WTC11 (cell line): ENCODE measurements at regions not wholly inside any gene's neighbourhood (a gene's known extent, or its start where the extent isn't known, plus 50 kb on each side); places are given as distances from the start of the nearest gene placed in this dataset.

Experiments used
- ATAC-seq: fragments of 200-7000 bp; cut with Tn5 transposase; 2 replicates; pipeline ENCODE4 v1.10.0; 2021; ENCODE audit warnings: mild to moderate bottlenecking, moderate library complexity
- CTCF ChIA-PET: fragments of 300-600 bp; sonication (Branson Sonifier 250); formaldehyde crosslinking; loops from one replicate; lab custom pipeline; 2021; ENCODE audit warnings: antibody characterized with exemption; lab: Charles Lee
- POLR2A ChIA-PET: fragments of 350-600 bp; sonication (Branson Sonifier 250); formaldehyde crosslinking; loops from one replicate; lab custom pipeline; 2021; ENCODE audit warnings: antibody characterized with exemption; lab: Charles Lee
- DNase-seq: peaks from one replicate; pipeline ENCODE4 v3.0.0; 2021; ENCODE audit warnings: low spot score
- H3K27ac Mint-ChIP-seq: 2 replicates; pipeline ENCODE4 v1.8.0; 2021; ENCODE audit warnings: mixed read lengths
- H3K27me3 Mint-ChIP-seq: 2 replicates; pipeline ENCODE4 v1.8.0; 2021; ENCODE audit warnings: low read depth, mild to moderate bottlenecking, moderate library complexity, mixed read lengths
- H3K36me3 Mint-ChIP-seq: 2 replicates; pipeline ENCODE4 v1.8.0; 2021; ENCODE audit warnings: mixed read lengths
- H3K4me1 Mint-ChIP-seq: 2 replicates; pipeline ENCODE4 v1.8.0; 2022; ENCODE audit warnings: mixed read lengths
- H3K4me3 Mint-ChIP-seq: 2 replicates; pipeline ENCODE4 v1.8.0; 2021; ENCODE audit warnings: mild to moderate bottlenecking, moderate library complexity, mixed read lengths
- H3K9me3 Mint-ChIP-seq: 2 replicates; pipeline ENCODE4 v1.8.0; 2021; ENCODE audit warnings: mixed read lengths
- ATF1 ChIP-seq: sonication (generic); formaldehyde crosslinking; IDR thresholded peaks from 2 replicates; pipeline ENCODE4 v1.8.1; 2023; ENCODE audit warnings: mild to moderate bottlenecking, moderate library complexity, missing genetic modification reagents
- CREB1 ChIP-seq: sonication (generic); formaldehyde crosslinking; IDR thresholded peaks from 2 replicates; pipeline ENCODE4 v1.8.0; 2023; ENCODE audit warnings: mild to moderate bottlenecking, missing genetic modification reagents
- FOXK1 ChIP-seq: sonication (generic); formaldehyde crosslinking; IDR thresholded peaks from 2 replicates; pipeline ENCODE4 v1.8.0; 2022; ENCODE audit warnings: mild to moderate bottlenecking, moderate library complexity, missing genetic modification reagents
- GABPB1 ChIP-seq: sonication (generic); formaldehyde crosslinking; IDR thresholded peaks from 2 replicates; pipeline ENCODE4 v1.8.1; 2023; ENCODE audit warnings: mild to moderate bottlenecking, missing genetic modification reagents
- GRHL2 ChIP-seq: fragments of 250-450 bp; sonication (Bioruptor Pico); IDR thresholded peaks from 2 replicates; pipeline ENCODE4 v1.8.0; 2022; ENCODE audit warnings: mild to moderate bottlenecking, moderate library complexity; ENCODE audit not compliant: insufficient replicate concordance, severe bottlenecking
- HMGA2 ChIP-seq: fragments of 250-450 bp; sonication (Bioruptor Pico); IDR thresholded peaks from 2 replicates; pipeline ENCODE4 v1.4.0; 2021; ENCODE audit warnings: mild to moderate bottlenecking, moderate library complexity
- IRF2 ChIP-seq: sonication (generic); formaldehyde crosslinking; IDR thresholded peaks from 2 replicates; pipeline ENCODE4 v1.8.0; 2022; ENCODE audit warnings: low read depth, missing genetic modification reagents, borderline replicate concordance
- MXD4 ChIP-seq: fragments of 250-450 bp; sonication (Bioruptor Pico); IDR thresholded peaks from 2 replicates; pipeline ENCODE4 v1.8.0; 2021; ENCODE audit warnings: mild to moderate bottlenecking, moderate library complexity, borderline replicate concordance
- MYBL2 ChIP-seq: sonication (generic); formaldehyde crosslinking; IDR thresholded peaks from 2 replicates; pipeline ENCODE4 v1.8.1; 2023; ENCODE audit warnings: mild to moderate bottlenecking, moderate library complexity, missing genetic modification reagents
- NFATC4 ChIP-seq: fragments of 250-450 bp; sonication (Bioruptor Pico); IDR thresholded peaks from 2 replicates; pipeline ENCODE4 v1.9.0; 2021; ENCODE audit warnings: mild to moderate bottlenecking
- NR1H2 ChIP-seq: sonication (generic); formaldehyde crosslinking; IDR thresholded peaks from 2 replicates; pipeline ENCODE4 v1.9.0; 2021; ENCODE audit warnings: mild to moderate bottlenecking, moderate library complexity, missing genetic modification reagents
- RORB ChIP-seq: fragments of 250-450 bp; sonication (Bioruptor Pico); IDR thresholded peaks from 2 replicates; pipeline ENCODE4 v1.9.0; 2021; ENCODE audit warnings: mild to moderate bottlenecking
- SMAD3 ChIP-seq: sonication (generic); formaldehyde crosslinking; IDR thresholded peaks from 2 replicates; pipeline ENCODE4 v1.8.0; 2022; ENCODE audit warnings: missing genetic modification reagents, mild to moderate bottlenecking, borderline replicate concordance
- SMAD4 ChIP-seq: sonication (generic); formaldehyde crosslinking; IDR thresholded peaks from 2 replicates; pipeline ENCODE4 v1.8.0; 2022; ENCODE audit warnings: mild to moderate bottlenecking, missing genetic modification reagents
- SOX15 ChIP-seq: fragments of 250-450 bp; sonication (Bioruptor Pico); IDR thresholded peaks from 2 replicates; pipeline ENCODE4 v1.9.0; 2021; ENCODE audit warnings: mild to moderate bottlenecking
- SP1 ChIP-seq: sonication (generic); formaldehyde crosslinking; conservative IDR thresholded peaks from 2 replicates; pipeline ENCODE4 v1.8.1; 2022; ENCODE audit warnings: missing genetic modification reagents
- TEAD4 ChIP-seq: sonication (generic); formaldehyde crosslinking; IDR thresholded peaks from 2 replicates; pipeline ENCODE4 v1.8.0; 2022; ENCODE audit warnings: mild to moderate bottlenecking, missing genetic modification reagents
- ZNF219 ChIP-seq: sonication (generic); formaldehyde crosslinking; IDR thresholded peaks from 2 replicates; pipeline ENCODE4 v1.8.0; 2023; ENCODE audit warnings: missing genetic modification reagents, mild to moderate bottlenecking, borderline replicate concordance
- ZNF317 ChIP-seq: sonication (generic); formaldehyde crosslinking; IDR thresholded peaks from 2 replicates; pipeline ENCODE4 v1.8.1; 2023; ENCODE audit warnings: low read depth, mild to moderate bottlenecking, moderate library complexity, missing genetic modification reagents, borderline replicate concordance
- ZNF396 ChIP-seq: fragments of 250-450 bp; sonication (Bioruptor Pico); IDR thresholded peaks from 2 replicates; pipeline ENCODE4 v1.8.0; 2021; ENCODE audit warnings: mild to moderate bottlenecking, moderate library complexity, borderline replicate concordance
- TF ChIP-seq, protein P1 (sequence below): fragments of 250-450 bp; sonication (Bioruptor Pico); IDR thresholded peaks from 2 replicates; pipeline ENCODE4 v1.9.0; 2021; ENCODE audit warnings: moderate library complexity, mild to moderate bottlenecking, inconsistent platforms, borderline replicate concordance
- TF ChIP-seq, protein P2 (sequence below): sonication (generic); formaldehyde crosslinking; IDR thresholded peaks from 2 replicates; pipeline ENCODE4 v1.8.1; 2023; ENCODE audit warnings: mild to moderate bottlenecking, missing genetic modification reagents, moderate library complexity
- TF ChIP-seq, protein P3 (sequence below): fragments of 250-450 bp; sonication (Bioruptor Pico); IDR thresholded peaks from 2 replicates; pipeline ENCODE4 v1.9.0; 2021; ENCODE audit warnings: mild to moderate bottlenecking
- TF ChIP-seq, protein P4 (sequence below): sonication (generic); formaldehyde crosslinking; conservative IDR thresholded peaks from 2 replicates; pipeline ENCODE4 v1.8.1; 2023; ENCODE audit warnings: mild to moderate bottlenecking, low read depth, missing genetic modification reagents, moderate library complexity
- TF ChIP-seq, protein P5 (sequence below): fragments of 250-450 bp; sonication (Bioruptor Pico); IDR thresholded peaks from 2 replicates; pipeline ENCODE4 v2.1.2; 2022; ENCODE audit warnings: mild to moderate bottlenecking, moderate library complexity
- TF ChIP-seq, protein P6 (sequence below): fragments of 200-600 bp; IDR thresholded peaks from 2 replicates; pipeline ENCODE4 v1.8.0; 2022; ENCODE audit warnings: antibody characterized with exemption
- TF ChIP-seq, protein P7 (sequence below): sonication (generic); formaldehyde crosslinking; IDR thresholded peaks from 2 replicates; pipeline ENCODE4 v1.8.1; 2022; ENCODE audit warnings: mild to moderate bottlenecking, missing genetic modification reagents, moderate library complexity, borderline replicate concordance

DNA sequence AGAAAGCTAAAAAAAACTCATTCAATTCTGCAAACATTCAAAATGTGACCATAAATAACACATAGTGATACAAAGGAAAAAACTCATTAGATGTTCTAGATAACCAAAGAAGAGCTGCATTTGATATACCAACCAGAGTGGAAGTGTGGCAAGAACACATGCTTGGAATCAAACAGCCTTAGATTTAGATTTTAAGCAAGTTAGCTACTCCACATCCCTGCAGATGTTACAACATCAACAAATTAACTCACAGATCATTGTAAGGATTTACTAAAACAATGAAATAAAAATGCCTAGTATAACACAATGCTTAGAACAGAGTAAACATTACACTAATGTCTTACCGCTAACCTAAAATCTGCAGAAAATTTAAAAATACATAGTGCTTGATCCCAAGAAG lies 114.0 kb upstream of the AKIP1 start:
- ChIA-PET CTCF (interaction anchor here (1.2 kb wide), 1 partner anchor 17 kb away, joined by 5 read pairs; no protein-coding TSS in a partner anchor), POLR2A (no interaction called here)
- TF ChIP-seq NR1H2 (CRISPR knock-in tag) = no peak
- TF ChIP-seq NFATC4 = no peak
- TF ChIP-seq TEAD4 (CRISPR knock-in tag) = no peak
- TF ChIP-seq SMAD4 (CRISPR knock-in tag) = no peak
- TF ChIP-seq, protein P1, sequence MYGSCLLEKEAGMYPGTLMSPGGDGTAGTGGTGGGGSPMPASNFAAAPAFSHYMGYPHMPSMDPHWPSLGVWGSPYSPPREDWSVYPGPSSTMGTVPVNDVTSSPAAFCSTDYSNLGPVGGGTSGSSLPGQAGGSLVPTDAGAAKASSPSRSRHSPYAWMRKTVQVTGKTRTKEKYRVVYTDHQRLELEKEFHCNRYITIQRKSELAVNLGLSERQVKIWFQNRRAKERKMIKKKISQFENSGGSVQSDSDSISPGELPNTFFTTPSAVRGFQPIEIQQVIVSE = no peak
- no peak for TF ChIP-seq FOXK1
- TF ChIP-seq ZNF219 (CRISPR knock-in tag) = no peak
- TF ChIP-seq MYBL2 = no peak
- TF ChIP-seq IRF2 (CRISPR knock-in tag) = no peak
- no peak for TF ChIP-seq HMGA2 (CRISPR knock-in tag)
- no peak for TF ChIP-seq GABPB1 (CRISPR knock-in tag)
- TF ChIP-seq, protein P2, sequence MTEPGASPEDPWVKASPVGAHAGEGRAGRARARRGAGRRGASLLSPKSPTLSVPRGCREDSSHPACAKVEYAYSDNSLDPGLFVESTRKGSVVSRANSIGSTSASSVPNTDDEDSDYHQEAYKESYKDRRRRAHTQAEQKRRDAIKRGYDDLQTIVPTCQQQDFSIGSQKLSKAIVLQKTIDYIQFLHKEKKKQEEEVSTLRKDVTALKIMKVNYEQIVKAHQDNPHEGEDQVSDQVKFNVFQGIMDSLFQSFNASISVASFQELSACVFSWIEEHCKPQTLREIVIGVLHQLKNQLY (CRISPR knock-in tag) = no peak
- no peak for TF ChIP-seq ZNF317 (CRISPR knock-in tag)
- no peak for TF ChIP-seq SP1
- no peak for TF ChIP-seq RORB
- TF ChIP-seq, protein P3, sequence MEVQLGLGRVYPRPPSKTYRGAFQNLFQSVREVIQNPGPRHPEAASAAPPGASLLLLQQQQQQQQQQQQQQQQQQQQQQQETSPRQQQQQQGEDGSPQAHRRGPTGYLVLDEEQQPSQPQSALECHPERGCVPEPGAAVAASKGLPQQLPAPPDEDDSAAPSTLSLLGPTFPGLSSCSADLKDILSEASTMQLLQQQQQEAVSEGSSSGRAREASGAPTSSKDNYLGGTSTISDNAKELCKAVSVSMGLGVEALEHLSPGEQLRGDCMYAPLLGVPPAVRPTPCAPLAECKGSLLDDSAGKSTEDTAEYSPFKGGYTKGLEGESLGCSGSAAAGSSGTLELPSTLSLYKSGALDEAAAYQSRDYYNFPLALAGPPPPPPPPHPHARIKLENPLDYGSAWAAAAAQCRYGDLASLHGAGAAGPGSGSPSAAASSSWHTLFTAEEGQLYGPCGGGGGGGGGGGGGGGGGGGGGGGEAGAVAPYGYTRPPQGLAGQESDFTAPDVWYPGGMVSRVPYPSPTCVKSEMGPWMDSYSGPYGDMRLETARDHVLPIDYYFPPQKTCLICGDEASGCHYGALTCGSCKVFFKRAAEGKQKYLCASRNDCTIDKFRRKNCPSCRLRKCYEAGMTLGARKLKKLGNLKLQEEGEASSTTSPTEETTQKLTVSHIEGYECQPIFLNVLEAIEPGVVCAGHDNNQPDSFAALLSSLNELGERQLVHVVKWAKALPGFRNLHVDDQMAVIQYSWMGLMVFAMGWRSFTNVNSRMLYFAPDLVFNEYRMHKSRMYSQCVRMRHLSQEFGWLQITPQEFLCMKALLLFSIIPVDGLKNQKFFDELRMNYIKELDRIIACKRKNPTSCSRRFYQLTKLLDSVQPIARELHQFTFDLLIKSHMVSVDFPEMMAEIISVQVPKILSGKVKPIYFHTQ = no peak
- TF ChIP-seq GRHL2 (CRISPR knock-in tag) = no peak

DNA sequence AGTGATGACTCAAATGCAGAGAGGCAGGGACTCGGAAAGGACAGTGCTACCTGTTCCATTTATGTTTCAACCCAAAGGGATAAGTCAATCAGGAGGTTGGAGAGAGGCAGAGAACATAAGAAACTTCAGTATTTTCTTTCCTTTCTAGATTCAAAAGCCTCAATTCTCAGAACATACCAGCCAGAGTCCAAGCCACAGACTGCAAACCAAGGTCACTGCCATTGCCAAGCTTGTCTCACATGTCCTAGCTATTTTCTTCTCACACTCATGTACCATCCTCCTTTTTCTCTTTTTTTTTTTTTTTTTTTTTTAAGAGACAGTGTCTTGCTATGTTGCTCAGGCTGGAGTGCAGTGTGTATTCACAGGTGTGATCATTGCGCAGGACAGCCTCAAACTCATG lies 111.7 kb upstream of the AKIP1 start:
- ChIA-PET CTCF (interaction anchor here (0.6 to 2.7 kb wide), 5 partner anchors 10 to 144 kb away, joined by 3 to 9 read pairs (median 4); a partner anchor contains a TSS), POLR2A (no interaction called here)
- ATAC-seq = no peak
- H3K27ac Mint-ChIP-seq = no peak overlapping the region
- no peak overlapping the region for H3K4me3 Mint-ChIP-seq
- DNase-seq = no peak
- H3K27me3 Mint-ChIP-seq = no peaks in the 10 kb centered on the region
- no peaks in the 10 kb centered on the region for H3K36me3 Mint-ChIP-seq
- peaks cover 8% of the 10 kb centered on the region for H3K4me1 Mint-ChIP-seq
- H3K9me3 Mint-ChIP-seq = no peaks in the 10 kb centered on the region
- TF ChIP-seq ZNF396 (CRISPR knock-in tag) = no peak
- TF ChIP-seq, protein P4, sequence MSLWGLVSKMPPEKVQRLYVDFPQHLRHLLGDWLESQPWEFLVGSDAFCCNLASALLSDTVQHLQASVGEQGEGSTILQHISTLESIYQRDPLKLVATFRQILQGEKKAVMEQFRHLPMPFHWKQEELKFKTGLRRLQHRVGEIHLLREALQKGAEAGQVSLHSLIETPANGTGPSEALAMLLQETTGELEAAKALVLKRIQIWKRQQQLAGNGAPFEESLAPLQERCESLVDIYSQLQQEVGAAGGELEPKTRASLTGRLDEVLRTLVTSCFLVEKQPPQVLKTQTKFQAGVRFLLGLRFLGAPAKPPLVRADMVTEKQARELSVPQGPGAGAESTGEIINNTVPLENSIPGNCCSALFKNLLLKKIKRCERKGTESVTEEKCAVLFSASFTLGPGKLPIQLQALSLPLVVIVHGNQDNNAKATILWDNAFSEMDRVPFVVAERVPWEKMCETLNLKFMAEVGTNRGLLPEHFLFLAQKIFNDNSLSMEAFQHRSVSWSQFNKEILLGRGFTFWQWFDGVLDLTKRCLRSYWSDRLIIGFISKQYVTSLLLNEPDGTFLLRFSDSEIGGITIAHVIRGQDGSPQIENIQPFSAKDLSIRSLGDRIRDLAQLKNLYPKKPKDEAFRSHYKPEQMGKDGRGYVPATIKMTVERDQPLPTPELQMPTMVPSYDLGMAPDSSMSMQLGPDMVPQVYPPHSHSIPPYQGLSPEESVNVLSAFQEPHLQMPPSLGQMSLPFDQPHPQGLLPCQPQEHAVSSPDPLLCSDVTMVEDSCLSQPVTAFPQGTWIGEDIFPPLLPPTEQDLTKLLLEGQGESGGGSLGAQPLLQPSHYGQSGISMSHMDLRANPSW (CRISPR knock-in tag) = no peak
- TF ChIP-seq CREB1 (CRISPR knock-in tag) = no peak
- no peak for TF ChIP-seq MXD4 (CRISPR knock-in tag)
- TF ChIP-seq, protein P5, sequence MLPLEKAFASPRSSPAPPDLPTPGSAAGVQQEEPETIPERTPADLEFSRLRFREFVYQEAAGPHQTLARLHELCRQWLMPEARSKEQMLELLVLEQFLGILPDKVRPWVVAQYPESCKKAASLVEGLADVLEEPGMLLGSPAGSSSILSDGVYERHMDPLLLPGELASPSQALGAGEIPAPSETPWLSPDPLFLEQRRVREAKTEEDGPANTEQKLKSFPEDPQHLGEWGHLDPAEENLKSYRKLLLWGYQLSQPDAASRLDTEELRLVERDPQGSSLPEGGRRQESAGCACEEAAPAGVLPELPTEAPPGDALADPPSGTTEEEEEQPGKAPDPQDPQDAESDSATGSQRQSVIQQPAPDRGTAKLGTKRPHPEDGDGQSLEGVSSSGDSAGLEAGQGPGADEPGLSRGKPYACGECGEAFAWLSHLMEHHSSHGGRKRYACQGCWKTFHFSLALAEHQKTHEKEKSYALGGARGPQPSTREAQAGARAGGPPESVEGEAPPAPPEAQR (CRISPR knock-in tag) = no peak
- TF ChIP-seq ATF1 (CRISPR knock-in tag) = no peak
- TF ChIP-seq, protein P6, sequence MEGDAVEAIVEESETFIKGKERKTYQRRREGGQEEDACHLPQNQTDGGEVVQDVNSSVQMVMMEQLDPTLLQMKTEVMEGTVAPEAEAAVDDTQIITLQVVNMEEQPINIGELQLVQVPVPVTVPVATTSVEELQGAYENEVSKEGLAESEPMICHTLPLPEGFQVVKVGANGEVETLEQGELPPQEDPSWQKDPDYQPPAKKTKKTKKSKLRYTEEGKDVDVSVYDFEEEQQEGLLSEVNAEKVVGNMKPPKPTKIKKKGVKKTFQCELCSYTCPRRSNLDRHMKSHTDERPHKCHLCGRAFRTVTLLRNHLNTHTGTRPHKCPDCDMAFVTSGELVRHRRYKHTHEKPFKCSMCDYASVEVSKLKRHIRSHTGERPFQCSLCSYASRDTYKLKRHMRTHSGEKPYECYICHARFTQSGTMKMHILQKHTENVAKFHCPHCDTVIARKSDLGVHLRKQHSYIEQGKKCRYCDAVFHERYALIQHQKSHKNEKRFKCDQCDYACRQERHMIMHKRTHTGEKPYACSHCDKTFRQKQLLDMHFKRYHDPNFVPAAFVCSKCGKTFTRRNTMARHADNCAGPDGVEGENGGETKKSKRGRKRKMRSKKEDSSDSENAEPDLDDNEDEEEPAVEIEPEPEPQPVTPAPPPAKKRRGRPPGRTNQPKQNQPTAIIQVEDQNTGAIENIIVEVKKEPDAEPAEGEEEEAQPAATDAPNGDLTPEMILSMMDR = no peak
- TF ChIP-seq SOX15 (CRISPR knock-in tag) = no peak
- TF ChIP-seq, protein P7, sequence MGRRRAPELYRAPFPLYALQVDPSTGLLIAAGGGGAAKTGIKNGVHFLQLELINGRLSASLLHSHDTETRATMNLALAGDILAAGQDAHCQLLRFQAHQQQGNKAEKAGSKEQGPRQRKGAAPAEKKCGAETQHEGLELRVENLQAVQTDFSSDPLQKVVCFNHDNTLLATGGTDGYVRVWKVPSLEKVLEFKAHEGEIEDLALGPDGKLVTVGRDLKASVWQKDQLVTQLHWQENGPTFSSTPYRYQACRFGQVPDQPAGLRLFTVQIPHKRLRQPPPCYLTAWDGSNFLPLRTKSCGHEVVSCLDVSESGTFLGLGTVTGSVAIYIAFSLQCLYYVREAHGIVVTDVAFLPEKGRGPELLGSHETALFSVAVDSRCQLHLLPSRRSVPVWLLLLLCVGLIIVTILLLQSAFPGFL (CRISPR knock-in tag) = no peak
- TF ChIP-seq SMAD3 (CRISPR knock-in tag) = no peak

More for the DNA sequence above, 114.0 kb upstream of the AKIP1 start:
- no peaks in the 10 kb centered on the region for H3K9me3 Mint-ChIP-seq
- no peak overlapping the region for H3K27ac Mint-ChIP-seq
- H3K4me1 Mint-ChIP-seq = peaks cover 11% of the 10 kb centered on the region
- H3K36me3 Mint-ChIP-seq = no peaks in the 10 kb centered on the region
- DNase-seq (no peak), ATAC-seq (no peak)
- H3K4me3 Mint-ChIP-seq = no peak overlapping the region
- no peaks in the 10 kb centered on the region for H3K27me3 Mint-ChIP-seq
